ENCODE measurements at regions not wholly inside any gene's neighbourhood (a gene's known extent, or its start where the extent isn't known, plus 50 kb on each side); places are given as distances from the start of the nearest gene placed in this dataset.

DNA sequence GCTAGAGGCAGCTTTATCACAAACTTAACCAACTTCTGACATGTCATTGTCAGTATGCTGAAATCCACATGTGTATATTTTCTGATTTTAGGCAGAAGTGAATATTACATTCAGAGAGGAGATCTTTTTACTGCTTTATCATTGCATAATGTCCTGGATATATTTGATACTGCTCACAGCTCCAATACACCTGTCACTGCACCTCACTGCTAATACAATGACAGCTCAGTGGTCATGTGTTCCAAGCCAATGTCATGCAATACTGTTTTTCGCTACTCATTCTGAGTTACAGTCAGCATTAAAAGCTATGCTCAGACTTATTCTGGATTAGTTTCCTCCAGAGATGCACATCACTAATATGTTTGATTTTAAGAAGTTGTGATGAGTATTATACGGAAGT, 1604.6 kb downstream of the HACE1 start:
- Histone ChIP-seq H3K4me1 (ENCODE audit: control insufficient read depth, insufficient read depth, low read length) (no peaks in the 10 kb centered on the region), H3K27ac (ENCODE audit: insufficient read depth, low read depth, low read length, poor library complexity, severe bottlenecking) (no peak overlapping the region), H3K4me3 (ENCODE audit: insufficient read depth, low read depth, low read length) (no peak overlapping the region), H3K27me3 (ENCODE audit: control insufficient read depth, insufficient read depth, low read length, poor library complexity, severe bottlenecking) (no peaks in the 10 kb centered on the region), H3K9me3 (ENCODE audit: control insufficient read depth, low read length) (no peaks in the 10 kb centered on the region), H3K36me3 (ENCODE audit: control insufficient read depth, insufficient read depth, low read length) (no peaks in the 10 kb centered on the region)
- WGBS, 2 experiments = 94 to 97% methylated on average over 2 of the region's 2 CpGs

DNA sequence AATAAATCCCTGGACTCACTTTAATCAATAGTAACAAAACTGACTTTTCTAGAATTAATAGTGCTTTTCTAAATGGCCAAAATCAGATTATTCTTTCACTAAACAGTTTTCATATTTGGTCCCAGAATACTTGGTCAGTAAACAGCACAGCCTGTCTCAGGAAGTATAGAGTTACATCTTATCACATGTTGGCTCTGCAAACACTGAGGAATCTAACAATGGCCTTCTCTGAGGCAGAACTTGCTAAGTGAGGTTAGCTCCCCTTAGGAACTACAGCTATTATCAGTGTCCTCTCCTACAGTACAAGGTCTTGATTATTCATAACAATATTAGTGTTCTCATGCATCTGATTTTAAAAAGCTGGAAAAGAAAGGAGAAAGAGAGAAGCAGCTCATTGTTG, 1622.8 kb downstream of the HACE1 start:
- Histone ChIP-seq H3K4me1 (ENCODE audit: control insufficient read depth, insufficient read depth, low read length) (no peaks in the 10 kb centered on the region), H3K9me3 (ENCODE audit: control insufficient read depth, low read length) (no peaks in the 10 kb centered on the region), H3K36me3 (ENCODE audit: control insufficient read depth, insufficient read depth, low read length) (no peaks in the 10 kb centered on the region), H3K27ac (ENCODE audit: insufficient read depth, low read depth, low read length, poor library complexity, severe bottlenecking) (no peak overlapping the region), H3K4me3 (ENCODE audit: insufficient read depth, low read depth, low read length) (no peak overlapping the region), H3K27me3 (ENCODE audit: control insufficient read depth, insufficient read depth, low read length, poor library complexity, severe bottlenecking) (no peaks in the 10 kb centered on the region)

DNA sequence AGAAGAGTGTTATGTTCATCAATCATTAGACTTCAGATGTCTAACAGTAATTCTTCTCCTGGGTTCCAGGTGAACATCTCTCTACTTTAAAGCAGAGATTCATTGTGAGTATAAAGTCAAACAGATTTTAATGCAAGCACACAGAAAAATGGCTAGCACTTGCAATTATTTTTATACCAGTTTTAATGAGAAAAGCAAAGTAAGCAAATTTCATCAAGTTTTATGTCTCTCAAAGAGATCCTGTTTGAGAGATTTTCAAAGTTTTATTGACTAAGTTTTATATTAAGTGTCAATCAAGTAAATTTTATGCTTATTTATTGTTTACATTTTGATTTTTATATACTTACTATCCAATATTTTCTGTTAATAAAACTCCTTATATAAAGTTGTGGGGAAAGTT, 1628.5 kb downstream of the HACE1 start:
- no peaks in the 10 kb centered on the region for H3K4me1 ChIP-seq (ENCODE audit: control insufficient read depth, insufficient read depth, low read length)
- no peaks in the 10 kb centered on the region for H3K27me3 ChIP-seq (ENCODE audit: control insufficient read depth, insufficient read depth, low read length, poor library complexity, severe bottlenecking)

DNA sequence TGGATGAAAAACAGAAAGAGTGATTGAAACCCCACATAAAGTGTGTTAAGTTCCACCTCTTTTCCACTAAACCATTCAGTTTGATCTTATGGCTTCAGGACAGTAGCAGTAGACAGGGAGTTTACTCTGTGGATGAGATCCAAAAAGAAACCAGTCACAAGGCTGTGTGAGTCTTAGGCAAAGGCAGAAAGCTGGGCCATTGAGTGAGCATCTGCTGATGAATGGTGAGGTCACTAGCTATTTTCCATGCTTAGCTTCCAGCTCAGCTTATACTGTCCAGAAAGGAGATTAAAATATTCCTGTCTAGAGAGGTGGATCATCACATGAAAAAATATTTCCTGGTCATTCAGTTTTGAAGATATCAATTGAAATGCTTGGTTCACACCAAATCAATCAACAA, 1643.9 kb downstream of the HACE1 start:
- Histone ChIP-seq H3K4me1 (ENCODE audit: control insufficient read depth, insufficient read depth, low read length) (no peaks in the 10 kb centered on the region), H3K27ac (ENCODE audit: insufficient read depth, low read depth, low read length, poor library complexity, severe bottlenecking) (no peak overlapping the region), H3K36me3 (ENCODE audit: control insufficient read depth, insufficient read depth, low read length) (no peaks in the 10 kb centered on the region), H3K9me3 (ENCODE audit: control insufficient read depth, low read length) (no peaks in the 10 kb centered on the region), H3K27me3 (ENCODE audit: control insufficient read depth, insufficient read depth, low read length, poor library complexity, severe bottlenecking) (no peaks in the 10 kb centered on the region), H3K4me3 (ENCODE audit: insufficient read depth, low read depth, low read length) (no peak overlapping the region)

More for the DNA sequence above, 1628.5 kb downstream of the HACE1 start:
- Histone ChIP-seq H3K4me3 (ENCODE audit: insufficient read depth, low read depth, low read length) (no peak overlapping the region), H3K36me3 (ENCODE audit: control insufficient read depth, insufficient read depth, low read length) (no peaks in the 10 kb centered on the region), H3K9me3 (ENCODE audit: control insufficient read depth, low read length) (no peaks in the 10 kb centered on the region), H3K27ac (ENCODE audit: insufficient read depth, low read depth, low read length, poor library complexity, severe bottlenecking) (no peak overlapping the region)

DNA sequence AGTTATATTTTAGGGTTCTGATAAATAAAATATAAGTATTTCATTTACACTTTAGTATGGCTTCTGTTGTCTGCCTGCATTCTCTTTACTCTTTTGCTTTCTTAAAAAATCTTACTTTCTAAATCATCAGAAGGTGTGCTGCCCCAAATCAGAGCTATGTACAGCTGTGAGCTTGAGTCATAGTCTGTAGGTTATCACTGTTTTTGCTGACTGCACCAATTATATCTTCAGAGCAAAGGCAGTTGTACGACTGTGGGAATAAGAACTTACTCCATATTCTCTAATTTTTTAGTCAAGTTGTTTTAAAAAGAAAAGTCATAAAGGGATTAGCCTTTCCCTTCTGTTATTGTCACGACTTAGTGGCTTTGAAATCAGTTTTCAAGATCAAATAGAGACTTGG, 1649.0 kb downstream of the HACE1 start:
- 44% methylated on average over 2 of the region's 2 CpGs; no CpG with 5 or more reads in 1 of the 2 experiments for WGBS, 2 experiments

DNA sequence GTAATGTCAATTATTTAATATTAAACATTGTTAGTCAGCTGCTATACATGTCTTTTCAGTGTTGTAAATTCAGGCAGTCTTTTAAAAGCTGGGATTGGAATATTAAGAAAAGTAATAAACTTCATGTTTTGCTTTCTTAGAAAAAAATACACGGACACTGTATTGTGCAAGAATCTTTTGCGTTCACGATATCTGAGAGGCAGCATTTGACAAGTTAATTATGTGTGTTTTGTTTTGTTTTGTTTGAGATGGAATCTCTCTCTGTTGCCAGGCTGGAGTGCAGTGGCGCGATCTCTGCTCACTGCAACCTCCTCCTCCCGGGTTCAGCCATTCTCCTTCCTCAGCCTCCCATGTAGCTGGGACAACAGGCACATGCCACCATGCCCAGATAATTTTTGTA, 1661.3 kb downstream of the HACE1 start:
- H3K27me3 ChIP-seq (ENCODE audit: control insufficient read depth, insufficient read depth, low read length, poor library complexity, severe bottlenecking) = no peaks in the 10 kb centered on the region
- no peak overlapping the region for H3K4me3 ChIP-seq (ENCODE audit: insufficient read depth, low read depth, low read length)
- WGBS, 2 experiments = 75 to 77% methylated on average over 6 of the region's 6 CpGs
- H3K27ac ChIP-seq (ENCODE audit: insufficient read depth, low read depth, low read length, poor library complexity, severe bottlenecking) = no peak overlapping the region
- no peaks in the 10 kb centered on the region for H3K4me1 ChIP-seq (ENCODE audit: control insufficient read depth, insufficient read depth, low read length)
- no peaks in the 10 kb centered on the region for H3K9me3 ChIP-seq (ENCODE audit: control insufficient read depth, low read length)
- no peaks in the 10 kb centered on the region for H3K36me3 ChIP-seq (ENCODE audit: control insufficient read depth, insufficient read depth, low read length)

More for the DNA sequence above, 1649.0 kb downstream of the HACE1 start:
- no peaks in the 10 kb centered on the region for H3K36me3 ChIP-seq (ENCODE audit: control insufficient read depth, insufficient read depth, low read length)
- no peak overlapping the region for H3K4me3 ChIP-seq (ENCODE audit: insufficient read depth, low read depth, low read length)
- no peak overlapping the region for H3K27ac ChIP-seq (ENCODE audit: insufficient read depth, low read depth, low read length, poor library complexity, severe bottlenecking)
- no peaks in the 10 kb centered on the region for H3K9me3 ChIP-seq (ENCODE audit: control insufficient read depth, low read length)
- no peaks in the 10 kb centered on the region for H3K27me3 ChIP-seq (ENCODE audit: control insufficient read depth, insufficient read depth, low read length, poor library complexity, severe bottlenecking)
- H3K4me1 ChIP-seq (ENCODE audit: control insufficient read depth, insufficient read depth, low read length) = no peaks in the 10 kb centered on the region

DNA sequence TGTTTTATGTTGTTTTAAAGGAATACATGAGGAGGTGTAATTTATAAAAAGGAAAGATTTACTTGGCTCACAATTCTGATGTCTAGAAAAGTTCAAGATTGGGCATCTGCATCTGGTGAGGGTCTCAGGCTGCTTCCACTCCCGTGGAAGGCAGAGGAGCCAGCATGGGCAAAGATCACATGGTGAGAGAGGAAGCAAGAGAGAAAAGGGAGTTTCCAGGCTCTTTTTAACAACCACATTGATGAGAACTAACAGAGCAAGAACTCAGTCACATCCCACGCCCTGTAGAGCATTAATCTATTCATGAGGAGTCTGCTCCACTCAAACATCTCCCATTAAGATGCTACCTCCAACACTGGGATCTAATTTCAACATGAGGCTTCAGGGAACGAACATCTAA, 1666.3 kb downstream of the HACE1 start:
- no peaks in the 10 kb centered on the region for H3K9me3 ChIP-seq (ENCODE audit: control insufficient read depth, low read length)
- H3K27me3 ChIP-seq (ENCODE audit: control insufficient read depth, insufficient read depth, low read length, poor library complexity, severe bottlenecking) = no peaks in the 10 kb centered on the region
- WGBS, 2 experiments = 90 to 96% methylated on average over 2 to 3 of the region's 3 CpGs
- no peak overlapping the region for H3K4me3 ChIP-seq (ENCODE audit: insufficient read depth, low read depth, low read length)
- no peak overlapping the region for H3K27ac ChIP-seq (ENCODE audit: insufficient read depth, low read depth, low read length, poor library complexity, severe bottlenecking)
- H3K36me3 ChIP-seq (ENCODE audit: control insufficient read depth, insufficient read depth, low read length) = no peaks in the 10 kb centered on the region
- H3K4me1 ChIP-seq (ENCODE audit: control insufficient read depth, insufficient read depth, low read length) = no peaks in the 10 kb centered on the region

DNA sequence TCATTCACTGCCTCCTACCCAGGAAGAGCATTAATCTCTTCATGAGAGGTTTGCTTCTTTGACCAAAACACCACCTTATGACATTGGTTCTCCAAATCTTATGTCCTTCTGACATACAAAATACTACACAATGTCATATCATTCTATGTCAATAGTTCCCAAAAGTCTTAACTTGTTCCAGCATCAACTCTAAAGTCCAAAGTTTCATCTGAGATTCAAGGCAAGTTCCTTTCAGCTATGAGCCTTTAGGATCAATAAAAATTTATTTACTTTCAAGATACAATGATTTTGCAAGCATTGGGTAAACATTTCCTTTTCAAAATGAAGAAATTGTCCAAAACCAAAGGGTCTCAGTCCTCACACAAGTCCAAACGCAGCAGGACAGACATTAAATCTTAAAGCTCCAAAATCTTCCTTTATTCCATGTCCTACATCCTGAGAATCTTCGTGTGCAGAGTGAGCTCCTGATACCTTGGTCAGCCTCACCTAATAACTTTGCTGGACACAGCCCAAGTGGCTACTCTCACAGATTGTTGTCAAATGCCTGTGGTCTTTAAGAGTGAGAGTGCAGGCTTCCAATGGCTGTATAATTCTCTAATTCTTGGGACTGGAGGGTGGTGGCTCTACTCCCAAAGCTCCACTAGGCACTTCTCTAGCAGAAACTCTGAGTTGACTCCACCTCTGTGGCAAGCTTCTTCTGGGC, 1668.2 kb downstream of the HACE1 start:
- H3K4me3 ChIP-seq (ENCODE audit: insufficient read depth, low read depth, low read length) = no peak overlapping the region
- no peak overlapping the region for H3K27ac ChIP-seq (ENCODE audit: insufficient read depth, low read depth, low read length, poor library complexity, severe bottlenecking)
- H3K9me3 ChIP-seq (ENCODE audit: control insufficient read depth, low read length) = no peaks in the 10 kb centered on the region
- H3K36me3 ChIP-seq (ENCODE audit: control insufficient read depth, insufficient read depth, low read length) = no peaks in the 10 kb centered on the region
- no peaks in the 10 kb centered on the region for H3K4me1 ChIP-seq (ENCODE audit: control insufficient read depth, insufficient read depth, low read length)
- no peaks in the 10 kb centered on the region for H3K27me3 ChIP-seq (ENCODE audit: control insufficient read depth, insufficient read depth, low read length, poor library complexity, severe bottlenecking)
- WGBS, 2 experiments = 96 to 97% methylated on average over 2 of the region's 2 CpGs

DNA sequence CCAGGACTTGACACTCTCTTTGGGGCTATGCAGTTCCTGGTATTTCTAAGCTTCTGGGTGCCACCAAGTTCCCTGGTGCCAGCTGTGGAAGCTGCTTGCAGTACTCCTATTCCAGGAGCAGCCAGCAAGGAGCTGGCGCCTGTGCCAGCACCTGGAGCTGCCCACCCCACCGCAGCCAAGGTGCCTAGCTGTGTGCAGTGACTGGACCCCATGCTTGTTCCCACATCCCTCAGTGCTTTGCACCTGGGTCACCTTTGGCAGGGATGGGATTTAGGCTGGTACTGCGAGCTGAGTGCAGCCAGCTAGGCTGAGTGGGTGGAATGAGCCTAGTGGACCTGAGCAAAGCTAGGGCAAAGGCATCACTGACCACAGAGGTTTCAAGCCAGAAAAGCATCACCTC, 1674.9 kb downstream of the HACE1 start:
- no peak overlapping the region for H3K27ac ChIP-seq (ENCODE audit: insufficient read depth, low read depth, low read length, poor library complexity, severe bottlenecking)
- H3K36me3 ChIP-seq (ENCODE audit: control insufficient read depth, insufficient read depth, low read length) = no peaks in the 10 kb centered on the region
- no peaks in the 10 kb centered on the region for H3K27me3 ChIP-seq (ENCODE audit: control insufficient read depth, insufficient read depth, low read length, poor library complexity, severe bottlenecking)
- no peak overlapping the region for H3K4me3 ChIP-seq (ENCODE audit: insufficient read depth, low read depth, low read length)
- no peaks in the 10 kb centered on the region for H3K9me3 ChIP-seq (ENCODE audit: control insufficient read depth, low read length)
- WGBS, 2 experiments = 92 to 93% methylated on average over 3 of the region's 3 CpGs
- no peaks in the 10 kb centered on the region for H3K4me1 ChIP-seq (ENCODE audit: control insufficient read depth, insufficient read depth, low read length)

DNA sequence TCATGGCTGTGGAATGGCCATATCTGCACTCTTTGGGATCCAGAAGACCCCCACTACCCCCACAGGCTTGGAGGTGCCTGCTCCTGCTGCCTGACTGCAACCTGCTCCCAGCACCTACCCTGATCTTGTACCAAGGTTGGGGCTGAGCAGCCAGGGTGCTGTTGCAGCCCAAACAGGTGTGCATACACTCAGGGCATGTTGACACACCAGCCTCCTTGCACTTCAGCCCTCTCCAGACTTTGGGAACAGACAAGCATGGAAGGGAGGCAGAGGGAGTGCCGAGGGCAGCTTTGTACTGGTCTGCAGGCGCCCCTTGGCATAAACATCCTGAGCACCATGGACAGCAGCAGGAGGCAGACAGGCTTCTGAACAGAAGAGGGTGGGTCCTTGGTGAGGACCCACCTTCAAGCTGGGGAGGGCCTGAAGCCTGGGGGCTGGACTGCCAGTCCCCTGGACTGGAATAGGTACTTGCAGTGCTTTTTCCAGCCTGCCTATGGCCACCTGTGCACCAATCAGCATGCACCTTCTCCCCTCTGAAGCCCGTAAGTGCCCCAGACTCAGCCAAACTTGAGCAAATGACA, 1675.8 kb downstream of the HACE1 start:
- H3K27me3 ChIP-seq (ENCODE audit: control insufficient read depth, insufficient read depth, low read length, poor library complexity, severe bottlenecking) = no peaks in the 10 kb centered on the region
- no peaks in the 10 kb centered on the region for H3K4me1 ChIP-seq (ENCODE audit: control insufficient read depth, insufficient read depth, low read length)

More for the DNA sequence above, 1675.8 kb downstream of the HACE1 start:
- Histone ChIP-seq H3K27ac (ENCODE audit: insufficient read depth, low read depth, low read length, poor library complexity, severe bottlenecking) (no peak overlapping the region), H3K36me3 (ENCODE audit: control insufficient read depth, insufficient read depth, low read length) (no peaks in the 10 kb centered on the region), H3K4me3 (ENCODE audit: insufficient read depth, low read depth, low read length) (no peak overlapping the region), H3K9me3 (ENCODE audit: control insufficient read depth, low read length) (no peaks in the 10 kb centered on the region)
- 77 to 80% methylated on average over 3 of the region's 3 CpGs for WGBS, 2 experiments
